ENCODE measurements at regions not wholly inside any gene's neighbourhood (a gene's known extent, or its start where the extent isn't known, plus 50 kb on each side); places are given as distances from the start of the nearest gene placed in this dataset.

DNA sequence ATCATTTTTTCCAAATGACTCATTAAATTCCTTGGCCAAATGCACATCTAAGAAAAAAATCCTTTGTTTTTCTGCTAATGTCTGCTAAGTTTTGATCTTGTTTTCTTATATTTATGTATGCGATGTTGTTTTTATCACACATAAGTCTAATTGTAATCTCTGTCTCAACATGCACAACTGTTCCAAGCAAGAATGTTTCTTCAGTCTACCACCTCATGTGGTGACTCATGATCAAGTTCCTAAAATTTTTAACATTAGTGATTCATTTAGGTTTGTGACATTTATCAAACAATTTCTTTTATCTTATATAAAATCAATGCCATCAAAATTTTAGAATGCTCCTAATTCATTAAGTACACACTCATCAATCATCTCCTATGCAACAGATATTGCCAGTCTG is 763.9 kb upstream of the FAM174A start:
- no peaks in the 10 kb centered on the region for H3K4me1 Mint-ChIP-seq
- Histone ChIP-seq H3K9ac (ENCODE audit: extremely low read depth, insufficient read length, low read length) (no peak overlapping the region), H2BK5ac (ENCODE audit: insufficient read length, low read length) (no peak overlapping the region), H3K23ac (ENCODE audit: insufficient read length, low read depth, low read length) (no peak overlapping the region), H3K9me3 (ENCODE audit: control insufficient read depth, low read depth, low read length) (no peaks in the 10 kb centered on the region), H2BK120ac (ENCODE audit: low read depth, low read length, poor library complexity, severe bottlenecking) (no peak overlapping the region), H2BK15ac (ENCODE audit: low read depth, low read length) (no peak overlapping the region), H3K23me2 (ENCODE audit: insufficient read length, low read depth, low read length, poor library complexity, severe bottlenecking) (no peaks in the 10 kb centered on the region), H2BK12ac (ENCODE audit: insufficient read length, low read depth, low read length) (no peak overlapping the region), H4K8ac (replicated peaks; ENCODE audit: insufficient read length, low read depth, low read length) (no peak overlapping the region), H2AK5ac (ENCODE audit: insufficient read length, low read length) (no peak overlapping the region), H3K4ac (ENCODE audit: low read depth, low read length) (no peak overlapping the region), H3K4me2 (ENCODE audit: insufficient read depth, insufficient read length, low read length) (no peak overlapping the region), H2BK20ac (ENCODE audit: low read depth, low read length, poor library complexity, severe bottlenecking) (no peak overlapping the region), H3K56ac (ENCODE audit: insufficient read length, low read depth, low read length) (no peak overlapping the region), H3K14ac (ENCODE audit: insufficient read depth, low read length) (no peak overlapping the region), H3K27me3 (ENCODE audit: insufficient read depth, low read length) (no peaks in the 10 kb centered on the region), H4K20me1 (ENCODE audit: control insufficient read depth, insufficient read depth, insufficient read length) (no peaks in the 10 kb centered on the region), H3K18ac (ENCODE audit: insufficient read length, low read depth, low read length) (no peak overlapping the region), H3K4me1 (ENCODE audit: insufficient read depth, low read length) (no peaks in the 10 kb centered on the region), H4K91ac (ENCODE audit: insufficient read length, low read depth, low read length) (no peak overlapping the region), H3K27ac (ENCODE audit: insufficient read length, low read depth, low read length) (no peak overlapping the region), H3K79me2 (ENCODE audit: insufficient read depth, low read length) (no peaks in the 10 kb centered on the region), H3T11ph (ENCODE audit: low read length) (no peak overlapping the region), H2AFZ (ENCODE audit: low read length) (no peak overlapping the region), H4K5ac (ENCODE audit: insufficient read length, low read depth, low read length) (no peak overlapping the region), H3K79me1 (ENCODE audit: insufficient read depth, low read depth, low read length, poor library complexity, severe bottlenecking) (no peaks in the 10 kb centered on the region)
- no CpG with 5 or more reads among the region's 1 CpG for WGBS (ENCODE audit: extremely low coverage, insufficient read length, low lambda C conversion rate)
- DNase-seq, result no peak
- H3K36me3 Mint-ChIP-seq (ENCODE audit: insufficient read depth in 1 of 3, low read depth in 3 of 3), result no peaks in the 10 kb centered on the region
- no peaks in the 10 kb centered on the region; a peak in 1 of 5 replicates for H3K9me3 Mint-ChIP-seq
- H3K27me3 Mint-ChIP-seq (ENCODE audit: low read depth), result no peaks in the 10 kb centered on the region
- TF ChIP-seq, protein P1, sequence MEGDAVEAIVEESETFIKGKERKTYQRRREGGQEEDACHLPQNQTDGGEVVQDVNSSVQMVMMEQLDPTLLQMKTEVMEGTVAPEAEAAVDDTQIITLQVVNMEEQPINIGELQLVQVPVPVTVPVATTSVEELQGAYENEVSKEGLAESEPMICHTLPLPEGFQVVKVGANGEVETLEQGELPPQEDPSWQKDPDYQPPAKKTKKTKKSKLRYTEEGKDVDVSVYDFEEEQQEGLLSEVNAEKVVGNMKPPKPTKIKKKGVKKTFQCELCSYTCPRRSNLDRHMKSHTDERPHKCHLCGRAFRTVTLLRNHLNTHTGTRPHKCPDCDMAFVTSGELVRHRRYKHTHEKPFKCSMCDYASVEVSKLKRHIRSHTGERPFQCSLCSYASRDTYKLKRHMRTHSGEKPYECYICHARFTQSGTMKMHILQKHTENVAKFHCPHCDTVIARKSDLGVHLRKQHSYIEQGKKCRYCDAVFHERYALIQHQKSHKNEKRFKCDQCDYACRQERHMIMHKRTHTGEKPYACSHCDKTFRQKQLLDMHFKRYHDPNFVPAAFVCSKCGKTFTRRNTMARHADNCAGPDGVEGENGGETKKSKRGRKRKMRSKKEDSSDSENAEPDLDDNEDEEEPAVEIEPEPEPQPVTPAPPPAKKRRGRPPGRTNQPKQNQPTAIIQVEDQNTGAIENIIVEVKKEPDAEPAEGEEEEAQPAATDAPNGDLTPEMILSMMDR (conservative IDR thresholded peaks at IDR 0.05), result no peak
- no peak overlapping the region for H3K4me3 Mint-ChIP-seq
- no peak overlapping the region for H3K27ac Mint-ChIP-seq
